ENCODE measurements at regions not wholly inside any gene's neighbourhood (a gene's known extent, or its start where the extent isn't known, plus 50 kb on each side); places are given as distances from the start of the nearest gene placed in this dataset.

DNA sequence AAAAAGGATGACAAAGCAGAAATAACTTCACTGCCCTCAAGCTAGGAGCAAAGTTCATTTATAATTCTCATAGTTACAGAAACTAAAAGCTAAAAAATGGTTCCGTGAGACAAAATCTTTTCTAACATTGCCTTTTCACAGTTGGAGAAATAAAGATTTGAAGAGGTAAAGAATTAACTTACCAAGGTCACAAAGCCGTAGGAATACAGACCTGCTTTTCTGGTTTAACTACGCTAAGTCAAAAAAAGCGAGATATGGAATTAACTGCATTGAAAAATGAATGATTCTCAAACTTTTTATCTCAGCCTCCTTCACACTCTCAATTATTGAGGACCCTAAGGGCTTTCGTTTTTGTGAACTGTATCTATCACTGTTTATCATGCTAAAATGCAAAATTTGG, 95.3 kb downstream of the SLC17A6 start:
- ChIA-PET POLR2A (no interaction called here), RAD21 (ENCODE audit: unreplicated experiment) (no interaction called here), SMC1A (ENCODE audit: uncharacterized antibody, unreplicated experiment) (no interaction called here), CTCF (no interaction called here)
- DNase-seq (ENCODE audit: low read depth, low spot score) (no peak), FAIRE-seq (no peak), ATAC-seq (no peak)
- WGBS (ENCODE audit: insufficient coverage, insufficient replicate concordance, low lambda C conversion rate, missing lambda C conversion rate) = 54% methylated on average over 5 of the region's 5 CpGs
- intact Hi-C loops (cut with micrococcal nuclease; ENCODE audit: unreplicated experiment) (no loop called here), in situ Hi-C loops (cut with MboI) (no loop called here)
- Histone ChIP-seq H4K20me1 (ENCODE audit: control insufficient read depth, insufficient read depth) (no peaks in the 10 kb centered on the region), H3K4me2 (ENCODE audit: control insufficient read depth, insufficient read depth) (no peak overlapping the region), H3K9ac (ENCODE audit: control insufficient read depth, insufficient read depth, low read length) (no peak overlapping the region), H3K9me3 (replicated peaks; ENCODE audit: control insufficient read depth, insufficient read depth, low read length) (no peaks in the 10 kb centered on the region; the same call in 2 of the 3 replicates), H3K4me1 (ENCODE audit: control insufficient read depth, insufficient read depth, low read length) (no peaks in the 10 kb centered on the region), H3K27ac (ENCODE audit: control insufficient read depth, insufficient read depth) (no peak overlapping the region), H3K4me3 (no peak overlapping the region), H3K27me3 (replicated peaks in 1 of 2; ENCODE audit: control insufficient read depth in 2 of 2, insufficient read depth in 2 of 2, low read length in 1 of 2) (no peaks in the 10 kb centered on the region), H3K36me3 (ENCODE audit: control insufficient read depth in 2 of 2, insufficient read depth in 2 of 2, low read length in 1 of 2) (no peaks in the 10 kb centered on the region), H2AFZ (ENCODE audit: control insufficient read depth, low read depth, low read length) (no peak overlapping the region), H3K79me2 (ENCODE audit: control insufficient read depth, insufficient read depth, low read length) (no peaks in the 10 kb centered on the region)
- TF ChIP-seq, protein P1, sequence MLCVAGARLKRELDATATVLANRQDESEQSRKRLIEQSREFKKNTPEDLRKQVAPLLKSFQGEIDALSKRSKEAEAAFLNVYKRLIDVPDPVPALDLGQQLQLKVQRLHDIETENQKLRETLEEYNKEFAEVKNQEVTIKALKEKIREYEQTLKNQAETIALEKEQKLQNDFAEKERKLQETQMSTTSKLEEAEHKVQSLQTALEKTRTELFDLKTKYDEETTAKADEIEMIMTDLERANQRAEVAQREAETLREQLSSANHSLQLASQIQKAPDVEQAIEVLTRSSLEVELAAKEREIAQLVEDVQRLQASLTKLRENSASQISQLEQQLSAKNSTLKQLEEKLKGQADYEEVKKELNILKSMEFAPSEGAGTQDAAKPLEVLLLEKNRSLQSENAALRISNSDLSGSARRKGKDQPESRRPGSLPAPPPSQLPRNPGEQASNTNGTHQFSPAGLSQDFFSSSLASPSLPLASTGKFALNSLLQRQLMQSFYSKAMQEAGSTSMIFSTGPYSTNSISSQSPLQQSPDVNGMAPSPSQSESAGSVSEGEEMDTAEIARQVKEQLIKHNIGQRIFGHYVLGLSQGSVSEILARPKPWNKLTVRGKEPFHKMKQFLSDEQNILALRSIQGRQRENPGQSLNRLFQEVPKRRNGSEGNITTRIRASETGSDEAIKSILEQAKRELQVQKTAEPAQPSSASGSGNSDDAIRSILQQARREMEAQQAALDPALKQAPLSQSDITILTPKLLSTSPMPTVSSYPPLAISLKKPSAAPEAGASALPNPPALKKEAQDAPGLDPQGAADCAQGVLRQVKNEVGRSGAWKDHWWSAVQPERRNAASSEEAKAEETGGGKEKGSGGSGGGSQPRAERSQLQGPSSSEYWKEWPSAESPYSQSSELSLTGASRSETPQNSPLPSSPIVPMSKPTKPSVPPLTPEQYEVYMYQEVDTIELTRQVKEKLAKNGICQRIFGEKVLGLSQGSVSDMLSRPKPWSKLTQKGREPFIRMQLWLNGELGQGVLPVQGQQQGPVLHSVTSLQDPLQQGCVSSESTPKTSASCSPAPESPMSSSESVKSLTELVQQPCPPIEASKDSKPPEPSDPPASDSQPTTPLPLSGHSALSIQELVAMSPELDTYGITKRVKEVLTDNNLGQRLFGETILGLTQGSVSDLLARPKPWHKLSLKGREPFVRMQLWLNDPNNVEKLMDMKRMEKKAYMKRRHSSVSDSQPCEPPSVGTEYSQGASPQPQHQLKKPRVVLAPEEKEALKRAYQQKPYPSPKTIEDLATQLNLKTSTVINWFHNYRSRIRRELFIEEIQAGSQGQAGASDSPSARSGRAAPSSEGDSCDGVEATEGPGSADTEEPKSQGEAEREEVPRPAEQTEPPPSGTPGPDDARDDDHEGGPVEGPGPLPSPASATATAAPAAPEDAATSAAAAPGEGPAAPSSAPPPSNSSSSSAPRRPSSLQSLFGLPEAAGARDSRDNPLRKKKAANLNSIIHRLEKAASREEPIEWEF (IDR thresholded peaks at IDR 0.05; ENCODE audit: insufficient replicate concordance, low read depth, low read length) = no peak
- no TSS peak for BruUV-seq (replicated peaks)

DNA sequence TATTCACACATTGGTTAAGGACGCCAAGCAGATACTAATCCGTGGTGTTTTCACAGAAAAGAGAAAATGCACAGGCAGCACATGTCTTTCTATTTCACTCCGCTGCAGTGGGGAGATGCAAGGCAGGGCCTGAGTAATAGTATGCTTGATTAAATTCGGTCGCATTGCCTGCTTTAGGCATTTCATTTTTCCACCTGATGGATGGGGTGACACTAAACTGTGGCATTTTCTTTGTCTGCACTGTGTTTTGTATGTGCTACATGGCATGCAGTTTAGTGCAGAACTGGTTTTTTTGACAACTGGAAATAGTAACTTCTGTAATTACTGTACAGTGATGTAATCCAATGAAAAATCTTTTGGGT, 94.9 kb downstream of the SLC17A6 start:
- ChIA-PET SMC1A (ENCODE audit: uncharacterized antibody, unreplicated experiment) (no interaction called here), RAD21 (ENCODE audit: unreplicated experiment) (no interaction called here), POLR2A (no interaction called here), CTCF (no interaction called here)
- Histone ChIP-seq H3K9ac (ENCODE audit: control insufficient read depth, insufficient read depth, low read length) (no peak overlapping the region), H3K4me3 (no peak overlapping the region), H3K27ac (ENCODE audit: control insufficient read depth, insufficient read depth) (no peak overlapping the region), H3K79me2 (ENCODE audit: control insufficient read depth, insufficient read depth, low read length) (no peaks in the 10 kb centered on the region), H3K27me3 (replicated peaks in 1 of 2; ENCODE audit: control insufficient read depth in 2 of 2, insufficient read depth in 2 of 2, low read length in 1 of 2) (no peaks in the 10 kb centered on the region), H2AFZ (ENCODE audit: control insufficient read depth, low read depth, low read length) (no peak overlapping the region), H3K4me1 (ENCODE audit: control insufficient read depth, insufficient read depth, low read length) (no peaks in the 10 kb centered on the region), H3K36me3 (ENCODE audit: control insufficient read depth in 2 of 2, insufficient read depth in 2 of 2, low read length in 1 of 2) (no peaks in the 10 kb centered on the region), H4K20me1 (ENCODE audit: control insufficient read depth, insufficient read depth) (no peaks in the 10 kb centered on the region), H3K4me2 (ENCODE audit: control insufficient read depth, insufficient read depth) (no peak overlapping the region), H3K9me3 (replicated peaks; ENCODE audit: control insufficient read depth, insufficient read depth, low read length) (no peaks in the 10 kb centered on the region; the same call in 2 of the 3 replicates)
- WGBS (ENCODE audit: insufficient coverage, insufficient replicate concordance, low lambda C conversion rate, missing lambda C conversion rate) = 45% methylated on average over 5 of the region's 5 CpGs
- in situ Hi-C loops (cut with MboI) (no loop called here), intact Hi-C loops (cut with micrococcal nuclease; ENCODE audit: unreplicated experiment) (no loop called here)
- DNase-seq (ENCODE audit: low read depth, low spot score) (no peak), ATAC-seq (no peak), FAIRE-seq (no peak)
- BruUV-seq (replicated peaks) = no TSS peak
- TF ChIP-seq WRNIP1 (IDR thresholded peaks at IDR 0.05; ENCODE audit: borderline replicate concordance, low read depth, low read length) = no peak
- TF ChIP-seq, protein P2, sequence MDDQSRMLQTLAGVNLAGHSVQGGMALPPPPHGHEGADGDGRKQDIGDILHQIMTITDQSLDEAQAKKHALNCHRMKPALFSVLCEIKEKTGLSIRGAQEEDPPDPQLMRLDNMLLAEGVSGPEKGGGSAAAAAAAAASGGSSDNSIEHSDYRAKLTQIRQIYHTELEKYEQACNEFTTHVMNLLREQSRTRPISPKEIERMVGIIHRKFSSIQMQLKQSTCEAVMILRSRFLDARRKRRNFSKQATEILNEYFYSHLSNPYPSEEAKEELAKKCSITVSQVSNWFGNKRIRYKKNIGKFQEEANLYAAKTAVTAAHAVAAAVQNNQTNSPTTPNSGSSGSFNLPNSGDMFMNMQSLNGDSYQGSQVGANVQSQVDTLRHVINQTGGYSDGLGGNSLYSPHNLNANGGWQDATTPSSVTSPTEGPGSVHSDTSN (IDR thresholded peaks at IDR 0.05; ENCODE audit: insufficient replicate concordance, low read depth, low read length) = no peak
